ENCODE measurements at regions not wholly inside any gene's neighbourhood (a gene's known extent, or its start where the extent isn't known, plus 50 kb on each side); places are given as distances from the start of the nearest gene placed in this dataset.

GRCh38 chr1:87906078-87906477, 577.4 kb downstream of the LMO4 start:
- H3K9me3 ChIP-seq (ENCODE audit: control insufficient read depth in 2 of 3, insufficient read depth in 1 of 3, low read length in 3 of 3) = no peaks in the 10 kb centered on the region
- no peak overlapping the region for H3K4me3 ChIP-seq (ENCODE audit: low read length in 3 of 3)
- no peak for DNase-seq
- H3K4me1 ChIP-seq (ENCODE audit: control insufficient read depth in 2 of 3, insufficient read depth in 2 of 3, low read depth in 1 of 3, low read length in 3 of 3) = peaks cover 0 to 5% (median 0%) of the 10 kb centered on the region in 3 donors
- H3K27me3 ChIP-seq (ENCODE audit: control insufficient read depth, insufficient read depth, low read length) = no peaks in the 10 kb centered on the region
- no peaks in the 10 kb centered on the region for H3K36me3 ChIP-seq (ENCODE audit: control insufficient read depth in 2 of 3, insufficient read depth in 3 of 3, low read length in 3 of 3)
- H3K9ac ChIP-seq (ENCODE audit: low read length in 3 of 3) = no peak overlapping the region
- FAIRE-seq = no peak
- TF ChIP-seq, protein P1, sequence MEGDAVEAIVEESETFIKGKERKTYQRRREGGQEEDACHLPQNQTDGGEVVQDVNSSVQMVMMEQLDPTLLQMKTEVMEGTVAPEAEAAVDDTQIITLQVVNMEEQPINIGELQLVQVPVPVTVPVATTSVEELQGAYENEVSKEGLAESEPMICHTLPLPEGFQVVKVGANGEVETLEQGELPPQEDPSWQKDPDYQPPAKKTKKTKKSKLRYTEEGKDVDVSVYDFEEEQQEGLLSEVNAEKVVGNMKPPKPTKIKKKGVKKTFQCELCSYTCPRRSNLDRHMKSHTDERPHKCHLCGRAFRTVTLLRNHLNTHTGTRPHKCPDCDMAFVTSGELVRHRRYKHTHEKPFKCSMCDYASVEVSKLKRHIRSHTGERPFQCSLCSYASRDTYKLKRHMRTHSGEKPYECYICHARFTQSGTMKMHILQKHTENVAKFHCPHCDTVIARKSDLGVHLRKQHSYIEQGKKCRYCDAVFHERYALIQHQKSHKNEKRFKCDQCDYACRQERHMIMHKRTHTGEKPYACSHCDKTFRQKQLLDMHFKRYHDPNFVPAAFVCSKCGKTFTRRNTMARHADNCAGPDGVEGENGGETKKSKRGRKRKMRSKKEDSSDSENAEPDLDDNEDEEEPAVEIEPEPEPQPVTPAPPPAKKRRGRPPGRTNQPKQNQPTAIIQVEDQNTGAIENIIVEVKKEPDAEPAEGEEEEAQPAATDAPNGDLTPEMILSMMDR (IDR thresholded peaks at IDR 0.05; ENCODE audit: borderline replicate concordance, extremely low read depth, insufficient read depth) = no peak
- H3K27ac ChIP-seq (ENCODE audit: low read depth in 2 of 2, low read length in 2 of 2) = no peak overlapping the region
- intact Hi-C loops (cut with DNase I) = no loop called here

DNA sequence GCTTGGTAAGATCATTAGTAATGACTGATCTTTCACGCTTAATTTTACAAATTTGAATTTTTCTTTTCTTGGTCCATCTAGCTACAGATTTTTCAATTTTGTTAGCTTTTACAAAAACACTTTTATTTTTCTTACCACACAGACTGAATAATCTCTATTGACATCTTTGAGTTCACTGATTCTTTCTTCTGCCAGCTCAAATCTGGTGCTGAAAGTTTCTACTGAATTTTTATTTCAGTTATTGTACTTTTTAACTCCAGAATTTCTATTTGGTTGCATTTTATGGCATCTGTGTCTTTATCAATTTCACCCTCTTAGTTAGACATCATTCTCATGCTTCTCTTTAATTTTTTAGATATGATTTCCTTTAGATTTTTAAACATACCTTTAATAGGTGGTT, 584.7 kb downstream of the LMO4 start:
- FAIRE-seq (no peak), DNase-seq (no peak)
- Histone ChIP-seq H3K9ac (ENCODE audit: low read length in 3 of 3) (no peak overlapping the region), H3K9me3 (ENCODE audit: control insufficient read depth in 2 of 3, insufficient read depth in 1 of 3, low read length in 3 of 3) (peaks cover 0 to 5% (median 0%) of the 10 kb centered on the region in 3 donors), H3K4me1 (ENCODE audit: control insufficient read depth in 2 of 3, insufficient read depth in 2 of 3, low read depth in 1 of 3, low read length in 3 of 3) (no peaks in the 10 kb centered on the region), H3K27me3 (ENCODE audit: control insufficient read depth, insufficient read depth, low read length) (no peaks in the 10 kb centered on the region), H3K27ac (ENCODE audit: low read depth in 2 of 2, low read length in 2 of 2) (no peak overlapping the region), H3K36me3 (ENCODE audit: control insufficient read depth in 2 of 3, insufficient read depth in 3 of 3, low read length in 3 of 3) (no peaks in the 10 kb centered on the region), H3K4me3 (ENCODE audit: low read length in 3 of 3) (no peak overlapping the region)
- intact Hi-C loops (cut with DNase I) = no loop called here
- TF ChIP-seq, protein P1 (IDR thresholded peaks at IDR 0.05; ENCODE audit: borderline replicate concordance, extremely low read depth, insufficient read depth) = no peak

DNA sequence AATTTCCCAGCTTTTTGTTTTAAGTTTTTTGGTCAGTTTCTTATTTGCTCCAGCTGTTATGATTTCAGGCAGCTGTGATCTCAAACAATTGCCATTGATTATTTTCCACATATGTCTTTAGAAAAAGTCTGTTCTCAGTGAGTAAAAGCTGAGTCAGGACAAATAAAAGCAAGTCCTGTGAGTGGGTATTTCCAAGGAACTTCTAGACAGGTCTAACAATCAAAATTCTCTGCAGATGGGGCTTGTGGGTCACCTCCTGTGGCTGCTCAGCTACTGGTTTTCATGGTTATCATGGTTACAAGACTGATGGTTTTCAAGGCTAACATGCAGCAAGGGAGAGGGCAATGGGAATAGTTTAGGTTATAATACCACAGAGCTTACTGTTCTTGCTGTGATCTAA, 585.7 kb downstream of the LMO4 start:
- no peaks in the 10 kb centered on the region for H3K36me3 ChIP-seq (ENCODE audit: control insufficient read depth in 2 of 3, insufficient read depth in 3 of 3, low read length in 3 of 3)
- no peaks in the 10 kb centered on the region for H3K4me1 ChIP-seq (ENCODE audit: control insufficient read depth in 2 of 3, insufficient read depth in 2 of 3, low read depth in 1 of 3, low read length in 3 of 3)
- FAIRE-seq = no peak
- no peaks in the 10 kb centered on the region for H3K27me3 ChIP-seq (ENCODE audit: control insufficient read depth, insufficient read depth, low read length)
- DNase-seq = no peak
- H3K4me3 ChIP-seq (ENCODE audit: low read length in 3 of 3) = no peak overlapping the region
- H3K9ac ChIP-seq (ENCODE audit: low read length in 3 of 3) = no peak overlapping the region
- intact Hi-C loops (cut with DNase I) = no loop called here
- no peak overlapping the region for H3K27ac ChIP-seq (ENCODE audit: low read depth in 2 of 2, low read length in 2 of 2)
- TF ChIP-seq, protein P1 (IDR thresholded peaks at IDR 0.05; ENCODE audit: borderline replicate concordance, extremely low read depth, insufficient read depth) = no peak
- peaks cover 0 to 5% (median 0%) of the 10 kb centered on the region in 3 donors for H3K9me3 ChIP-seq (ENCODE audit: control insufficient read depth in 2 of 3, insufficient read depth in 1 of 3, low read length in 3 of 3)

DNA sequence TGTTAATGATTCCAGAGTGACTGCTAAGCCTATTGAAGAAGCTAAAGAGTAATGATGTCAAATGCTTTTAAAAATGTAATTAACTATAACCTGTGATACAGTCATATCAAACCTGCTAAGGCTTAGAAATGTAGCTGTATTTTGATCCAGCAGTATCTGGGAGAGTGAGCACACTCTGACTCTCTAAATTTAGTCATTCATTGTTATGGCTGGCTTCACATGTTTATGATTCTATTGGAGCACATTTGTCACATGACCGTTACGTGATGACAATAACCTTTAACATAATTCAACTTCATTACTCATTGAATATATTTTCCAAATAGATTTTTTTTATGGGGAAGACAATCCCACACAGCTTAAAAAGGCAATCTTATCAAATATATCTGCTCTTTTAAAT, 587.1 kb downstream of the LMO4 start:
- no peaks in the 10 kb centered on the region for H3K4me1 ChIP-seq (ENCODE audit: control insufficient read depth in 2 of 3, insufficient read depth in 2 of 3, low read depth in 1 of 3, low read length in 3 of 3)
- no peak for FAIRE-seq
- TF ChIP-seq, protein P1 (IDR thresholded peaks at IDR 0.05; ENCODE audit: borderline replicate concordance, extremely low read depth, insufficient read depth) = no peak

More for the DNA sequence above, 587.1 kb downstream of the LMO4 start:
- Histone ChIP-seq H3K36me3 (ENCODE audit: control insufficient read depth in 2 of 3, insufficient read depth in 3 of 3, low read length in 3 of 3) (no peaks in the 10 kb centered on the region), H3K9ac (ENCODE audit: low read length in 3 of 3) (no peak overlapping the region), H3K9me3 (ENCODE audit: control insufficient read depth in 2 of 3, insufficient read depth in 1 of 3, low read length in 3 of 3) (peaks cover 0 to 5% (median 0%) of the 10 kb centered on the region in 3 donors), H3K4me3 (ENCODE audit: low read length in 3 of 3) (no peak overlapping the region), H3K27me3 (ENCODE audit: control insufficient read depth, insufficient read depth, low read length) (no peaks in the 10 kb centered on the region), H3K27ac (ENCODE audit: low read depth in 2 of 2, low read length in 2 of 2) (no peak overlapping the region)
- no peak for DNase-seq
- intact Hi-C loops (cut with DNase I) = no loop called here
